ENCODE measurements at regions not wholly inside any gene's neighbourhood (a gene's known extent, or its start where the extent isn't known, plus 50 kb on each side); places are given as distances from the start of the nearest gene placed in this dataset.

DNA sequence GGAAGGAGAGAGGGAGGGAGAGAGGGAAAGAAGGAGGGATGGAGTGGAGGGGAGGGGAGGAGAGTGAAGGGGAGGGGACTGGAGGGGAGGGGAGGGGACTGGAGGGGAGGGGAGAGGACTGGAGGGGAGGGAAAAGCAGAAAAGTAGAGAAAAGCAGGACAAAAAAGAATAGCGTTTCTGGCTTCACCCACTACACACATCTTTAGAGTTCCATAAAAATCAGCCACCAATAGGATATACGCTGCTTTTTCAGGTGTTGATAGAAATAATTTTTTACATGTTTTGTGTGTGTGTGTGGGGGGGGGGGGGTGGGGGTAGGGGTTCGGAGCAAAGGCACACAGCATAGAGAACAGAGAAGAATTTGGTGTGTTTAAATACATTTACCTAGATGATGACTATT is 1259.1 kb downstream of the EPHA7 start:
- POLR2A ChIA-PET = interaction anchor here (0.7 kb wide), 1 partner anchor 10 kb away, joined by 5 read pairs; no protein-coding TSS in a partner anchor

DNA sequence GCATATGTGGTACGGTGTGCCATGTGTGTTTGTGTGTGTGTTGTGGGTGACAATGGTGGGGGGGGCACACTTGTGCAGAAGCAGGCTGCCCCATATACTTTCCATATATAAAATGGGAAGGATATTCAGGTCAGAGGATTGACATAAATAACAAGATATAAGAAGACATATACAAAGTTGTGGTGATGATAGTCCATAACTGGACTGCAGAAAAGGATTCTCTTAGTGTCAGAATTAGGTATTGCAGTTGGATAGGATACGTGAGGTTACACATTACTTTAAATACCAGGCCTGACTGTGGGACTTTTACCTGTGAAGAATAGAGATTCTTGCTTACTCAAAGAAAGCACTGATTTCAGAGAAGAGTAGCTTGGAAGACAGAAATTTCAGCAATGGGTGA is 1260.3 kb downstream of the EPHA7 start:
- DNase-seq (ENCODE audit: low read depth, low spot score) (no peak), FAIRE-seq (no peak), ATAC-seq (peak; percentile 65; the same call in 2 of the 3 replicates)
- no peak overlapping the region for H3K4me3 ChIP-seq
- H3K9me3 ChIP-seq (replicated peaks; ENCODE audit: control insufficient read depth, insufficient read depth, low read length) = no peaks in the 10 kb centered on the region
- ChIA-PET CTCF (interaction anchor here (0.6 to 1.2 kb wide), 3 partner anchors 29 to 43 kb away, joined by 3 to 4 read pairs (median 3); no protein-coding TSS in a partner anchor), POLR2A (no interaction called here), RAD21 (ENCODE audit: unreplicated experiment) (no interaction called here), SMC1A (ENCODE audit: uncharacterized antibody, unreplicated experiment) (interaction anchor here (0.7 to 1.3 kb wide), 3 partner anchors 10 to 92 kb away, joined by 3 to 4 read pairs (median 3); no protein-coding TSS in a partner anchor)
- no peaks in the 10 kb centered on the region for H3K27me3 ChIP-seq (replicated peaks in 1 of 2; ENCODE audit: control insufficient read depth in 2 of 2, insufficient read depth in 2 of 2, low read length in 1 of 2)
- H3K79me2 ChIP-seq (ENCODE audit: control insufficient read depth, insufficient read depth, low read length) = no peaks in the 10 kb centered on the region
- H3K4me2 ChIP-seq (ENCODE audit: control insufficient read depth, insufficient read depth) = no peak overlapping the region
- no peak overlapping the region for H3K9ac ChIP-seq (ENCODE audit: control insufficient read depth, insufficient read depth, low read length)
- WGBS (ENCODE audit: insufficient coverage, insufficient replicate concordance, low lambda C conversion rate, missing lambda C conversion rate) = 3% methylated on average over 2 of the region's 2 CpGs
- no peaks in the 10 kb centered on the region for H3K36me3 ChIP-seq (ENCODE audit: control insufficient read depth in 2 of 2, insufficient read depth in 2 of 2, low read length in 1 of 2)
- BruUV-seq (replicated peaks) = no TSS peak
- in situ Hi-C loops (cut with MboI) = no loop called here
- H3K4me1 ChIP-seq (ENCODE audit: control insufficient read depth, insufficient read depth, low read length) = no peaks in the 10 kb centered on the region
- no peaks in the 10 kb centered on the region for H4K20me1 ChIP-seq (ENCODE audit: control insufficient read depth, insufficient read depth)
- no peak overlapping the region for H2AFZ ChIP-seq (ENCODE audit: control insufficient read depth, low read depth, low read length)
- no peak overlapping the region for H3K27ac ChIP-seq (ENCODE audit: control insufficient read depth, insufficient read depth)
- intact Hi-C loops (cut with micrococcal nuclease; ENCODE audit: unreplicated experiment) = no loop called here
- TF ChIP-seq BACH1 (IDR thresholded peaks at IDR 0.05; ENCODE audit: borderline replicate concordance) = no peak
- no peak for TF ChIP-seq CREM (IDR thresholded peaks at IDR 0.05; ENCODE audit: low read depth)
- TF ChIP-seq, protein P1, sequence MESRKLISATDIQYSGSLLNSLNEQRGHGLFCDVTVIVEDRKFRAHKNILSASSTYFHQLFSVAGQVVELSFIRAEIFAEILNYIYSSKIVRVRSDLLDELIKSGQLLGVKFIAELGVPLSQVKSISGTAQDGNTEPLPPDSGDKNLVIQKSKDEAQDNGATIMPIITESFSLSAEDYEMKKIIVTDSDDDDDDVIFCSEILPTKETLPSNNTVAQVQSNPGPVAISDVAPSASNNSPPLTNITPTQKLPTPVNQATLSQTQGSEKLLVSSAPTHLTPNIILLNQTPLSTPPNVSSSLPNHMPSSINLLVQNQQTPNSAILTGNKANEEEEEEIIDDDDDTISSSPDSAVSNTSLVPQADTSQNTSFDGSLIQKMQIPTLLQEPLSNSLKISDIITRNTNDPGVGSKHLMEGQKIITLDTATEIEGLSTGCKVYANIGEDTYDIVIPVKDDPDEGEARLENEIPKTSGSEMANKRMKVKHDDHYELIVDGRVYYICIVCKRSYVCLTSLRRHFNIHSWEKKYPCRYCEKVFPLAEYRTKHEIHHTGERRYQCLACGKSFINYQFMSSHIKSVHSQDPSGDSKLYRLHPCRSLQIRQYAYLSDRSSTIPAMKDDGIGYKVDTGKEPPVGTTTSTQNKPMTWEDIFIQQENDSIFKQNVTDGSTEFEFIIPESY (IDR thresholded peaks at IDR 0.05) = no peak
- TF ChIP-seq, protein P2, sequence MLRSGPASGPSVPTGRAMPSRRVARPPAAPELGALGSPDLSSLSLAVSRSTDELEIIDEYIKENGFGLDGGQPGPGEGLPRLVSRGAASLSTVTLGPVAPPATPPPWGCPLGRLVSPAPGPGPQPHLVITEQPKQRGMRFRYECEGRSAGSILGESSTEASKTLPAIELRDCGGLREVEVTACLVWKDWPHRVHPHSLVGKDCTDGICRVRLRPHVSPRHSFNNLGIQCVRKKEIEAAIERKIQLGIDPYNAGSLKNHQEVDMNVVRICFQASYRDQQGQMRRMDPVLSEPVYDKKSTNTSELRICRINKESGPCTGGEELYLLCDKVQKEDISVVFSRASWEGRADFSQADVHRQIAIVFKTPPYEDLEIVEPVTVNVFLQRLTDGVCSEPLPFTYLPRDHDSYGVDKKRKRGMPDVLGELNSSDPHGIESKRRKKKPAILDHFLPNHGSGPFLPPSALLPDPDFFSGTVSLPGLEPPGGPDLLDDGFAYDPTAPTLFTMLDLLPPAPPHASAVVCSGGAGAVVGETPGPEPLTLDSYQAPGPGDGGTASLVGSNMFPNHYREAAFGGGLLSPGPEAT (IDR thresholded peaks at IDR 0.05; ENCODE audit: low read depth) = no peak
- no peak for TF ChIP-seq HDAC2 (IDR thresholded peaks at IDR 0.05)
- no peak for TF ChIP-seq ZNF217 (IDR thresholded peaks at IDR 0.05)
- TF ChIP-seq NR2F1 (conservative IDR thresholded peaks at IDR 0.05) = no peak
- no peak for TF ChIP-seq CBFB (IDR thresholded peaks at IDR 0.05; ENCODE audit: low read depth)
- TF ChIP-seq, protein P3, sequence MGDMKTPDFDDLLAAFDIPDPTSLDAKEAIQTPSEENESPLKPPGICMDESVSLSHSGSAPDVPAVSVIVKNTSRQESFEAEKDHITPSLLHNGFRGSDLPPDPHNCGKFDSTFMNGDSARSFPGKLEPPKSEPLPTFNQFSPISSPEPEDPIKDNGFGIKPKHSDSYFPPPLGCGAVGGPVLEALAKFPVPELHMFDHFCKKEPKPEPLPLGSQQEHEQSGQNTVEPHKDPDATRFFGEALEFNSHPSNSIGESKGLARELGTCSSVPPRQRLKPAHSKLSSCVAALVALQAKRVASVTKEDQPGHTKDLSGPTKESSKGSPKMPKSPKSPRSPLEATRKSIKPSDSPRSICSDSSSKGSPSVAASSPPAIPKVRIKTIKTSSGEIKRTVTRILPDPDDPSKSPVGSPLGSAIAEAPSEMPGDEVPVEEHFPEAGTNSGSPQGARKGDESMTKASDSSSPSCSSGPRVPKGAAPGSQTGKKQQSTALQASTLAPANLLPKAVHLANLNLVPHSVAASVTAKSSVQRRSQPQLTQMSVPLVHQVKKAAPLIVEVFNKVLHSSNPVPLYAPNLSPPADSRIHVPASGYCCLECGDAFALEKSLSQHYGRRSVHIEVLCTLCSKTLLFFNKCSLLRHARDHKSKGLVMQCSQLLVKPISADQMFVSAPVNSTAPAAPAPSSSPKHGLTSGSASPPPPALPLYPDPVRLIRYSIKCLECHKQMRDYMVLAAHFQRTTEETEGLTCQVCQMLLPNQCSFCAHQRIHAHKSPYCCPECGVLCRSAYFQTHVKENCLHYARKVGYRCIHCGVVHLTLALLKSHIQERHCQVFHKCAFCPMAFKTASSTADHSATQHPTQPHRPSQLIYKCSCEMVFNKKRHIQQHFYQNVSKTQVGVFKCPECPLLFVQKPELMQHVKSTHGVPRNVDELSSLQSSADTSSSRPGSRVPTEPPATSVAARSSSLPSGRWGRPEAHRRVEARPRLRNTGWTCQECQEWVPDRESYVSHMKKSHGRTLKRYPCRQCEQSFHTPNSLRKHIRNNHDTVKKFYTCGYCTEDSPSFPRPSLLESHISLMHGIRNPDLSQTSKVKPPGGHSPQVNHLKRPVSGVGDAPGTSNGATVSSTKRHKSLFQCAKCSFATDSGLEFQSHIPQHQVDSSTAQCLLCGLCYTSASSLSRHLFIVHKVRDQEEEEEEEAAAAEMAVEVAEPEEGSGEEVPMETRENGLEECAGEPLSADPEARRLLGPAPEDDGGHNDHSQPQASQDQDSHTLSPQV (IDR thresholded peaks at IDR 0.05) = no peak

More for the DNA sequence above, 1259.1 kb downstream of the EPHA7 start:
- Histone ChIP-seq H3K4me3 (no peak overlapping the region), H3K36me3 (ENCODE audit: control insufficient read depth in 2 of 2, insufficient read depth in 2 of 2, low read length in 1 of 2) (no peaks in the 10 kb centered on the region), H3K27me3 (replicated peaks in 1 of 2; ENCODE audit: control insufficient read depth in 2 of 2, insufficient read depth in 2 of 2, low read length in 1 of 2) (no peaks in the 10 kb centered on the region), H4K20me1 (ENCODE audit: control insufficient read depth, insufficient read depth) (no peaks in the 10 kb centered on the region), H3K4me1 (ENCODE audit: control insufficient read depth, insufficient read depth, low read length) (no peaks in the 10 kb centered on the region), H3K9ac (ENCODE audit: control insufficient read depth, insufficient read depth, low read length) (no peak overlapping the region), H3K9me3 (replicated peaks; ENCODE audit: control insufficient read depth, insufficient read depth, low read length) (no peaks in the 10 kb centered on the region), H3K79me2 (ENCODE audit: control insufficient read depth, insufficient read depth, low read length) (no peaks in the 10 kb centered on the region), H3K4me2 (ENCODE audit: control insufficient read depth, insufficient read depth) (no peak overlapping the region), H3K27ac (ENCODE audit: control insufficient read depth, insufficient read depth) (no peak overlapping the region), H2AFZ (ENCODE audit: control insufficient read depth, low read depth, low read length) (no peak overlapping the region)
- BruUV-seq (replicated peaks) = no TSS peak
- WGBS (ENCODE audit: insufficient coverage, insufficient replicate concordance, low lambda C conversion rate, missing lambda C conversion rate) = 56% methylated on average over 3 of the region's 3 CpGs
- ChIA-PET RAD21 (ENCODE audit: unreplicated experiment) (no interaction called here), CTCF (no interaction called here), SMC1A (ENCODE audit: uncharacterized antibody, unreplicated experiment) (interaction anchor here (1.1 to 1.3 kb wide), 2 partner anchors 9 to 91 kb away, joined by 3 to 4 read pairs; no protein-coding TSS in a partner anchor)
- in situ Hi-C loops (cut with MboI) (no loop called here), intact Hi-C loops (cut with micrococcal nuclease; ENCODE audit: unreplicated experiment) (no loop called here)
- TF ChIP-seq CBX5 (IDR thresholded peaks at IDR 0.05; ENCODE audit: low read depth) = no peak
- ATAC-seq (no peak), DNase-seq (ENCODE audit: low read depth, low spot score) (no peak), FAIRE-seq (no peak)

All from GM12878 (cell line).